Suprapubic skin (tissue), 4 donors: ENCODE measurements at regions not wholly inside any gene's neighbourhood (a gene's known extent, or its start where the extent isn't known, plus 50 kb on each side); places are given as distances from the start of the nearest gene placed in this dataset.

ENCODE experiments used
- DNase-seq, 2 donors: peaks; one replicate each; pipeline ENCODE4 v3.0.0-alpha.2; 2019; ENCODE audit warnings: low spot score in 2 of 2
- H3K27ac ChIP-seq: fragments of 200-600 bp; sonication (generic); one replicate; pipeline ENCODE4 v1.5.1; 2019
- H3K27me3 ChIP-seq: fragments of 200-600 bp; sonication (generic); one replicate; pipeline ENCODE4 v1.5.1; 2019
- H3K36me3 ChIP-seq: fragments of 200-600 bp; sonication (generic); one replicate; pipeline ENCODE4 v1.5.1; 2019
- H3K4me1 ChIP-seq: fragments of 200-600 bp; sonication (generic); one replicate; pipeline ENCODE4 v1.5.1; 2019
- H3K4me3 ChIP-seq: fragments of 200-600 bp; sonication (generic); one replicate; pipeline ENCODE4 v1.5.1; 2019; ENCODE audit warnings: mild to moderate bottlenecking
- H3K9me3 ChIP-seq: fragments of 200-600 bp; sonication (generic); one replicate; pipeline ENCODE4 v1.5.1; 2019
- CTCF ChIP-seq, 2 donors: fragments of 200-600 bp in 1 of 2; fragments of 450-650 bp in 1 of 2; sonication (generic) in 1 of 2; IDR thresholded peaks; one replicate each; pipeline ENCODE4 v1.5.1; 2016 to 2019; ENCODE audit warnings: antibody characterized with exemption in 2 of 2, mild to moderate bottlenecking in 1 of 2, moderate library complexity in 1 of 2
- EP300 ChIP-seq: sonication (generic); formaldehyde crosslinking; IDR thresholded peaks from one replicate; pipeline ENCODE4 v1.6.1; 2017; ENCODE audit warnings: antibody characterized with exemption
- POLR2A ChIP-seq, 2 donors: fragments of 450-650 bp; IDR thresholded peaks; one replicate each; pipeline ENCODE4 v1.6.1; 2017; ENCODE audit warnings: antibody characterized with exemption in 2 of 2, mild to moderate bottlenecking in 2 of 2, moderate library complexity in 2 of 2
- POLR2AphosphoS5 ChIP-seq, 3 donors: sonication (generic); formaldehyde crosslinking; IDR thresholded peaks; one replicate each; pipeline ENCODE4 v1.6.1; 2017; ENCODE audit warnings: antibody characterized with exemption in 3 of 3
- WGBS: methylation state at CpG from one replicate; pipeline ENCODE4 v1.1.5; 2018; 5-methylcytosine and 5-hydroxymethylcytosine counted together

- H3K4me1 ChIP-seq = no peaks in the 10 kb centered on the region
- 70% methylated on average over 1 of the region's 1 CpG for WGBS
- H3K27ac ChIP-seq = no peak overlapping the region
- no peaks in the 10 kb centered on the region for H3K9me3 ChIP-seq
- H3K36me3 ChIP-seq = no peaks in the 10 kb centered on the region
- TF ChIP-seq POLR2A (IDR thresholded peaks at IDR 0.05) = no peak
- TF ChIP-seq EP300 = no peak
- TF ChIP-seq CTCF (IDR thresholded peaks at IDR 0.05) = no peak
- TF ChIP-seq POLR2AphosphoS5 (IDR thresholded peaks at IDR 0.05) = no peak
- no peak for DNase-seq
- H3K4me3 ChIP-seq = no peak overlapping the region
- no peaks in the 10 kb centered on the region for H3K27me3 ChIP-seq
These were observed 138.4 kb upstream of the CNR1 start for GRCh38 chr6:88304520-88304919.

- DNase-seq = no peak
- no peak for TF ChIP-seq POLR2AphosphoS5 (IDR thresholded peaks at IDR 0.05)
- TF ChIP-seq POLR2A (IDR thresholded peaks at IDR 0.05) = no peak
- TF ChIP-seq CTCF (IDR thresholded peaks at IDR 0.05) = no peak
- no peak for TF ChIP-seq EP300
- H3K4me3 ChIP-seq = no peak overlapping the region
- H3K27me3 ChIP-seq = no peaks in the 10 kb centered on the region
- no peaks in the 10 kb centered on the region for H3K36me3 ChIP-seq
- no peaks in the 10 kb centered on the region for H3K4me1 ChIP-seq
- H3K27ac ChIP-seq = no peak overlapping the region
- no peaks in the 10 kb centered on the region for H3K9me3 ChIP-seq
These were observed 136.7 kb upstream of the CNR1 start for GRCh38 chr6:88302769-88303225.

GRCh38 chr6:88301888-88302768 is 136.0 kb upstream of the CNR1 start:
- Histone ChIP-seq H3K4me1 (no peaks in the 10 kb centered on the region), H3K36me3 (no peaks in the 10 kb centered on the region), H3K9me3 (no peaks in the 10 kb centered on the region), H3K4me3 (no peak overlapping the region), H3K27ac (no peak overlapping the region), H3K27me3 (no peaks in the 10 kb centered on the region)
- 69% methylated on average over 5 of the region's 5 CpGs for WGBS
- no peak for DNase-seq
- TF ChIP-seq CTCF (IDR thresholded peaks at IDR 0.05) (no peak), POLR2AphosphoS5 (IDR thresholded peaks at IDR 0.05) (no peak), EP300 (no peak), POLR2A (IDR thresholded peaks at IDR 0.05) (no peak)

GRCh38 chr6:88301256-88301655 is 135.1 kb upstream of the CNR1 start:
- H3K27me3 ChIP-seq = no peaks in the 10 kb centered on the region
- no peak overlapping the region for H3K4me3 ChIP-seq
- H3K4me1 ChIP-seq = no peaks in the 10 kb centered on the region
- DNase-seq = no peak
- H3K36me3 ChIP-seq = no peaks in the 10 kb centered on the region
- no peak overlapping the region for H3K27ac ChIP-seq
- TF ChIP-seq POLR2A (IDR thresholded peaks at IDR 0.05) (no peak), CTCF (IDR thresholded peaks at IDR 0.05) (no peak), POLR2AphosphoS5 (IDR thresholded peaks at IDR 0.05) (no peak), EP300 (no peak)
- H3K9me3 ChIP-seq = no peaks in the 10 kb centered on the region

GRCh38 chr6:88298066-88298845 is 132.1 kb upstream of the CNR1 start:
- TF ChIP-seq POLR2A (IDR thresholded peaks at IDR 0.05) = no peak
- TF ChIP-seq EP300 = no peak
- TF ChIP-seq CTCF (IDR thresholded peaks at IDR 0.05) = no peak
- TF ChIP-seq POLR2AphosphoS5 (IDR thresholded peaks at IDR 0.05) = no peak
- H3K4me3 ChIP-seq = no peak overlapping the region
- H3K4me1 ChIP-seq = no peaks in the 10 kb centered on the region
- no peaks in the 10 kb centered on the region for H3K36me3 ChIP-seq
- 85% methylated on average over 11 of the region's 11 CpGs for WGBS
- no peak overlapping the region for H3K27ac ChIP-seq
- DNase-seq = no peak
- no peaks in the 10 kb centered on the region for H3K27me3 ChIP-seq
- H3K9me3 ChIP-seq = no peaks in the 10 kb centered on the region
